Astrocyte (in vitro differentiated cells and primary cell): ENCODE measurements at regions not wholly inside any gene's neighbourhood (a gene's known extent, or its start where the extent isn't known, plus 50 kb on each side); places are given as distances from the start of the nearest gene placed in this dataset.

Experiments used
- EZH2 ChIP-seq: IDR thresholded peaks from 2 replicates; pipeline ENCODE4 v1.6.1; 2012; ENCODE audit warnings: mild to moderate bottlenecking, low read length, inconsistent platforms; ENCODE audit not compliant: insufficient read depth
- TF ChIP-seq, protein P1 (sequence below): IDR thresholded peaks from 2 replicates; pipeline ENCODE4 v1.5.1; 2011; ENCODE audit warnings: low read depth, mild to moderate bottlenecking, inconsistent platforms, low read length, moderate library complexity; ENCODE audit not compliant: insufficient read depth

DNA sequence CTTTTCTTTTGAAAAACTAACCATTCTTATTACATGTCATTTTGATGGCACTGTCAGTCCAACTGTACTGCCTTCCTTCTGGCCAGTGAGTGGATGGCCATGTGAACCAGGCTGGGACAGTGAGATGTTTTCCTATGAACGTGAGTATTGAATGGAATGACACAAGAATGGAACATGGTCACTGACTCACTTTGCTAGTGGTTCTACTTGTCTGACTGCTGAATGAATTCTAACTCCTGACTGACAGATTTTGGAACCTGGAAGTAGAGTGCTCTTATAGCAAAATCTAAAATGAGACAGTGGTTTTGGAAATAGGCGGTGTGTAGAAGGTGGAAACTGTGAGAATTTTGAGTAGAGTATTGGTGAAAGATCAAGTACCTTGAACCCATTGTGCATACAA lies 606.9 kb upstream of the KCNMB2 start:
- TF ChIP-seq, protein P1, sequence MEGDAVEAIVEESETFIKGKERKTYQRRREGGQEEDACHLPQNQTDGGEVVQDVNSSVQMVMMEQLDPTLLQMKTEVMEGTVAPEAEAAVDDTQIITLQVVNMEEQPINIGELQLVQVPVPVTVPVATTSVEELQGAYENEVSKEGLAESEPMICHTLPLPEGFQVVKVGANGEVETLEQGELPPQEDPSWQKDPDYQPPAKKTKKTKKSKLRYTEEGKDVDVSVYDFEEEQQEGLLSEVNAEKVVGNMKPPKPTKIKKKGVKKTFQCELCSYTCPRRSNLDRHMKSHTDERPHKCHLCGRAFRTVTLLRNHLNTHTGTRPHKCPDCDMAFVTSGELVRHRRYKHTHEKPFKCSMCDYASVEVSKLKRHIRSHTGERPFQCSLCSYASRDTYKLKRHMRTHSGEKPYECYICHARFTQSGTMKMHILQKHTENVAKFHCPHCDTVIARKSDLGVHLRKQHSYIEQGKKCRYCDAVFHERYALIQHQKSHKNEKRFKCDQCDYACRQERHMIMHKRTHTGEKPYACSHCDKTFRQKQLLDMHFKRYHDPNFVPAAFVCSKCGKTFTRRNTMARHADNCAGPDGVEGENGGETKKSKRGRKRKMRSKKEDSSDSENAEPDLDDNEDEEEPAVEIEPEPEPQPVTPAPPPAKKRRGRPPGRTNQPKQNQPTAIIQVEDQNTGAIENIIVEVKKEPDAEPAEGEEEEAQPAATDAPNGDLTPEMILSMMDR = no peak
- no peak for TF ChIP-seq EZH2
